ENCODE measurements at regions not wholly inside any gene's neighbourhood (a gene's known extent, or its start where the extent isn't known, plus 50 kb on each side); places are given as distances from the start of the nearest gene placed in this dataset.

DNA sequence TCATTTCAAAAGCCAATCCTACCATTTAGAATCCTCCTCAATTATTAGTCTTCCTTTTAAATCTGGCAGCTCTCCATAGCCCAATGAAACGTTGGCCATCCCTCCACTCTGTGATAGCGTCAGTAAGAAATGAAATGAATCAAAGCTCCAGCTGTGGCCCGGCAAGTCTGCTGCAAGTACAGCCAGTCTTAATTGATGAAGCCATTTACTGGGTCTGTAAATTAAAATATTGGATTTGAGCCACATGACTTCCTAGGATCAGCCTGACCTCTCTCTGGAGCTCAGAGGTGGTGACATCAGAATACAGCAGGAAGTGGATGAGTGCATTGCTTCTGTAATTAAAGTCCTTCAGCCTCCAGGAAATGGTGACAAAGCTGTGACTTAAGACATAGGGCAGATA is 347.0 kb upstream of the LMCD1 start:
- H3K27ac ChIP-seq = no peak overlapping the region
- no peak for DNase-seq
- no peak overlapping the region for H3K9ac ChIP-seq (ENCODE audit: low read depth in 2 of 2, low read length in 2 of 2)
- H3K4me1 ChIP-seq = no peaks in the 10 kb centered on the region
- H3K36me3 ChIP-seq = no peaks in the 10 kb centered on the region
- no peak overlapping the region for H3K4me3 ChIP-seq
- H3K9me3 ChIP-seq = no peaks in the 10 kb centered on the region
- TF ChIP-seq, protein P1, sequence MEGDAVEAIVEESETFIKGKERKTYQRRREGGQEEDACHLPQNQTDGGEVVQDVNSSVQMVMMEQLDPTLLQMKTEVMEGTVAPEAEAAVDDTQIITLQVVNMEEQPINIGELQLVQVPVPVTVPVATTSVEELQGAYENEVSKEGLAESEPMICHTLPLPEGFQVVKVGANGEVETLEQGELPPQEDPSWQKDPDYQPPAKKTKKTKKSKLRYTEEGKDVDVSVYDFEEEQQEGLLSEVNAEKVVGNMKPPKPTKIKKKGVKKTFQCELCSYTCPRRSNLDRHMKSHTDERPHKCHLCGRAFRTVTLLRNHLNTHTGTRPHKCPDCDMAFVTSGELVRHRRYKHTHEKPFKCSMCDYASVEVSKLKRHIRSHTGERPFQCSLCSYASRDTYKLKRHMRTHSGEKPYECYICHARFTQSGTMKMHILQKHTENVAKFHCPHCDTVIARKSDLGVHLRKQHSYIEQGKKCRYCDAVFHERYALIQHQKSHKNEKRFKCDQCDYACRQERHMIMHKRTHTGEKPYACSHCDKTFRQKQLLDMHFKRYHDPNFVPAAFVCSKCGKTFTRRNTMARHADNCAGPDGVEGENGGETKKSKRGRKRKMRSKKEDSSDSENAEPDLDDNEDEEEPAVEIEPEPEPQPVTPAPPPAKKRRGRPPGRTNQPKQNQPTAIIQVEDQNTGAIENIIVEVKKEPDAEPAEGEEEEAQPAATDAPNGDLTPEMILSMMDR (IDR thresholded peaks at IDR 0.05) = no peak
- no peaks in the 10 kb centered on the region for H3K27me3 ChIP-seq
- intact Hi-C loops (cut with DNase I) = no loop called here

DNA sequence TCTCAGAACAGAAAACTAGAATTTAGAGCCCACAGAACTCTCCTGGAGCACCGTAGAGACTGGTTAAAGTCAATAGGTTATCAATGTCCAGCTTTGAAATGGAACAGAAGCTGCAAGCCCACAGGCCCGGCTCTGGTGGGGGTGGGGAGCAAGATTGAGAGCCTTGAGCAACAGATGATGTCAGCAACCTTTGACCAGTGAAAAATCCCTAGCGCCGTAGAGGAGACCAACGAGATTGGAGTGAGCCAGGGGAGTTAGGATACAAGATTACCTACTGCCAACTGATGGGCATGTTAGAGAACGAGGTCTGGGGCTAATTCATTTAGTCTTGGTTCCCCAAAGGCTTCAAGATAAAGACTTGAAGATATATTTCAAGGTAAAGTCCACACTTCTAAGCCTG is 345.5 kb upstream of the LMCD1 start:
- TF ChIP-seq, protein P1 (IDR thresholded peaks at IDR 0.05) = no peak
- no peak for DNase-seq
- H3K27me3 ChIP-seq = no peaks in the 10 kb centered on the region
- H3K4me3 ChIP-seq = no peak overlapping the region
- H3K27ac ChIP-seq = no peak overlapping the region
- H3K36me3 ChIP-seq = no peaks in the 10 kb centered on the region
- H3K9me3 ChIP-seq = no peaks in the 10 kb centered on the region
- H3K9ac ChIP-seq (ENCODE audit: low read depth in 2 of 2, low read length in 2 of 2) = no peak overlapping the region
- no peaks in the 10 kb centered on the region for H3K4me1 ChIP-seq
- intact Hi-C loops (cut with DNase I) = no loop called here

DNA sequence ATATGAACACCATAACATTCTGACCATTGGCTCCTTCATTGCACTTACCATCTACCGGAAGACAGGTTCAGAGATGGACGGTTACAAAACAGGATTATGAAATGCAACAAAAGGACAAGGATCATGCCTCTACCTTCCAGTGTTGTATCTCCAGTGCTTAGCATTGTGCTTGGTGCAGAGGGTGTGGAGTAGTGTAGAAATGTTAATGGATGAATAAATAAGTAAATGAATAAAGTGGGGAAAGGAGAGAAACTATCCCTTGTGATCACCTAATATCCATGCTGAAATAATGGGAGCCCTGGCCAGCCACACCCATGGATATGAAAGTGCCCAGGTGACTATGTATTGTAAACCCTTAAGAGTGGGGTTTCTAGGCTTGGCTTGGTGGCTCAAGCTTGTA is 344.8 kb upstream of the LMCD1 start:
- Histone ChIP-seq H3K36me3 (no peaks in the 10 kb centered on the region), H3K27me3 (no peaks in the 10 kb centered on the region), H3K27ac (no peak overlapping the region), H3K4me1 (no peaks in the 10 kb centered on the region), H3K9me3 (no peaks in the 10 kb centered on the region), H3K4me3 (no peak overlapping the region), H3K9ac (ENCODE audit: low read depth in 2 of 2, low read length in 2 of 2) (no peak overlapping the region)
- TF ChIP-seq, protein P1 (IDR thresholded peaks at IDR 0.05) = no peak
- no peak for DNase-seq
- intact Hi-C loops (cut with DNase I) = no loop called here

DNA sequence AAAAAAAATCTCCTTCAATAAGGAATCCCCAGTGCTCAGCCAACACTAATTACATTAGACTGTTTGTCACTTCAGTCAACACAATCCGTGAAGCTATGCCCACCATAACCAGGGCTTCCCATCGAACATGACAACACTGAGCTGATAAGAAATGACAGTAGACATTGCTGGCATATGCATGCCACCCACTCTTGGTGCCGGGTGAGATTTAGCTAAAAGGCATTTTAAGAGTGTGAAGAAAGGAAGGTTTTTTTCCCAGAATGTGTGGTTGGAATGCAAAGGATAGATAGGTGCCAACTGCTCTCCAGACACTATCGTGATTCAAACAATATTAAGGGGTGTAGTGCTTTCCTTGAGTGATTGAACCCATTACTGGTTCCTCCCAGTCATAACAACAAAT is 344.0 kb upstream of the LMCD1 start:
- H3K9me3 ChIP-seq = no peaks in the 10 kb centered on the region
- DNase-seq = no peak
- H3K4me3 ChIP-seq = no peak overlapping the region
- no peaks in the 10 kb centered on the region for H3K27me3 ChIP-seq
- no peak overlapping the region for H3K27ac ChIP-seq
- TF ChIP-seq, protein P1 (IDR thresholded peaks at IDR 0.05) = no peak
- no peak overlapping the region for H3K9ac ChIP-seq (ENCODE audit: low read depth in 2 of 2, low read length in 2 of 2)
- intact Hi-C loops (cut with DNase I) = no loop called here
- no peaks in the 10 kb centered on the region for H3K36me3 ChIP-seq
- no peaks in the 10 kb centered on the region for H3K4me1 ChIP-seq

DNA sequence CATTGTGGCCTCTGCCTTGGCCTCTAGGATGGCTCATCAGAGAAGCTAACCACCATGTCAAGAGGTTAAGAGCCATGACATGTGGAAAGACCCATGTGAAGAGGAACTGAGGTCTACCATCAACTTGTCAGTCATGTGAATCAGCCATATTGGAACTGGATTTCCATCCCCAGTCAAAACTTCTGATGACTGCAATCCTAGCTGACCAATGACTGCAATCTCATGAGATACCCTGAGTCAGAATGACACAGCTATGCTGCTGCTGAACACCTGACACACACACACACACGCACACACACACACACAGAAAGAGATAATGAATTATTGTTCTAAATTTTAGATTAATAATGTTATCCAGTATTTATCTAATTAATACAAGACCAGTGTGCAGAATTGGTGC is 337.5 kb upstream of the LMCD1 start:
- TF ChIP-seq, protein P1 (IDR thresholded peaks at IDR 0.05) = no peak
- H3K4me1 ChIP-seq = no peaks in the 10 kb centered on the region
- no peaks in the 10 kb centered on the region for H3K27me3 ChIP-seq
- no peaks in the 10 kb centered on the region for H3K9me3 ChIP-seq
- H3K36me3 ChIP-seq = no peaks in the 10 kb centered on the region
- no peak overlapping the region for H3K9ac ChIP-seq (ENCODE audit: low read depth in 2 of 2, low read length in 2 of 2)
- no peak overlapping the region for H3K27ac ChIP-seq
- H3K4me3 ChIP-seq = no peak overlapping the region
- intact Hi-C loops (cut with DNase I) = no loop called here
- DNase-seq = no peak

DNA sequence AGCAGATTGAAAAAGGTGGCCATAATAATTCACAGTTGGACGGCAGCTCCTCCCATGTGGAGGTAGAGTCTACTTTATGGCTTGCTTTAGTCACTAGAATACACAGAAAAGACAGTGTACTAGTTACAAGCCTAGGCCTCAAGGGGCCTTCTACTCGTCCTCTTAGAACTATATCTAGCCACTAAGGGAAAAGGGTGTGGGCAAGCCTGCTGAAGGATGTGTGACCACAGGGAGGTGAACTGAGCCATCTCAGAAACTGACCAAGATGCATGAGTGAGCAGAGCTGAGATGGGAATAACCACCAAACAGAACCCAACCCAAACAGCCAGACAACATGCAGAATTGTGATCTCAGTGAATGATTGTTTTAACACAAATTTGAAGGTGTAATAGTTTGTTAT is 335.6 kb upstream of the LMCD1 start:
- H3K36me3 ChIP-seq = no peaks in the 10 kb centered on the region
- TF ChIP-seq, protein P1 (IDR thresholded peaks at IDR 0.05) = no peak
- DNase-seq = no peak
- H3K9me3 ChIP-seq = no peaks in the 10 kb centered on the region
- H3K9ac ChIP-seq (ENCODE audit: low read depth in 2 of 2, low read length in 2 of 2) = no peak overlapping the region
- no peaks in the 10 kb centered on the region for H3K4me1 ChIP-seq
- H3K4me3 ChIP-seq = no peak overlapping the region
- H3K27ac ChIP-seq = no peak overlapping the region
- H3K27me3 ChIP-seq = no peaks in the 10 kb centered on the region
- intact Hi-C loops (cut with DNase I) = no loop called here
